SK-N-MC (cell line): ENCODE measurements at regions not wholly inside any gene's neighbourhood (a gene's known extent, or its start where the extent isn't known, plus 50 kb on each side); places are given as distances from the start of the nearest gene placed in this dataset.

ENCODE experiments used
- DNase-seq: peaks from one replicate; pipeline ENCODE4 v3.0.0-alpha.2; 2011; ENCODE audit warnings: low read depth, low spot score
- H3K27ac ChIP-seq: fragments of 200-600 bp; sonication (generic); 2 replicates; pipeline ENCODE4 v1.5.1; 2016; ENCODE audit warnings: mixed run types
- H3K36me3 ChIP-seq: fragments of 200-600 bp; sonication (generic); 2 replicates; pipeline ENCODE4 v1.6.1; 2017; ENCODE audit warnings: antibody characterized with exemption, low read length, mixed read lengths; ENCODE audit not compliant: insufficient read depth
- H3K4me3 ChIP-seq: fragments of 200-600 bp; sonication (generic); 2 replicates; pipeline ENCODE4 v1.5.1; 2016
- H3K9ac ChIP-seq: fragments of 200-600 bp; sonication (generic); 2 replicates; pipeline ENCODE4 v1.8.0; 2017; ENCODE audit warnings: mixed run types, mixed read lengths; ENCODE audit not compliant: insufficient read length
- H3K9me3 ChIP-seq: fragments of 200-600 bp; sonication (generic); 2 replicates; pipeline ENCODE4 v1.6.1; 2017; ENCODE audit warnings: low read depth, mild to moderate bottlenecking, antibody characterized with exemption, low read length, moderate library complexity, mixed read lengths
- EZH2 ChIP-seq: fragments of 200-600 bp; sonication (generic); IDR thresholded peaks from one replicate; pipeline ENCODE4 v1.6.1; 2017; ENCODE audit warnings: antibody characterized with exemption
- FOXP2 ChIP-seq: optimal IDR thresholded peaks from 2 replicates; pipeline ENCODE3; 2011; ENCODE audit warnings: mild to moderate bottlenecking, moderate library complexity; ENCODE audit not compliant: insufficient read depth; ENCODE audit errors: extremely low read length, control extremely low read depth
- POLR2AphosphoS5 ChIP-seq: IDR thresholded peaks from 2 replicates; pipeline ENCODE4 v1.6.1; 2012; ENCODE audit warnings: mild to moderate bottlenecking, low read depth, low read length, borderline replicate concordance

DNA sequence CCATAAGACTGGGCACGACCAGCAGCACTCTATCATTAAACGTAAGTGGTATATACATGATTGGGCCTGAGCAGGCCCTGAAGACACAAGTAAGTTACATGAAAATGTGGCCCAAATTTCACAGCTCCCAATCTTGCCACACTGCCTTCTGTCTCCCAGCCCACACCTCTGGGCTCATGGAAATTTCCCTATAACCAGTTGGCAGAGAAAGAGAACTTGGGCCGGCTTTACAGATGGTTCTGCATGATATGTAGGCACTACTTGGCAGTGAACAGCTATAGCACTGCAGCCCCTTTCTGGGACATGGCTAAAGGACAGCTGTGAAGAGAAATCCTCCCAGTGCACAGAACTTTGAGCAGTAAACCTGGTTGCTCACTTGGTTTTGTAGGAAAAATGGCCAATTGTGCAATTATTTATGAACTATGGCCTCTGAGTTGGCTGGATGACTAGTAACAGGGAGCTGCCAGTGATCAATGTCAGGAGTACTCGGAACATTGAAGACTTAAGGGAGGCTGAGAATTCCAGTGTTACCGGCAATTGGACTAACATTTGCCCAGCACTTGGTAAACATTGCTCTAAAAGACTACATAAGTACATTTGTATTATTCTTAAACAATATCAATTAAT lies 1006.6 kb upstream of the LRRN3 start:
- Histone ChIP-seq H3K36me3 (no peaks in the 10 kb centered on the region), H3K9ac (no peak overlapping the region), H3K9me3 (no peaks in the 10 kb centered on the region), H3K4me3 (no peak overlapping the region), H3K27ac (no peak overlapping the region)
- no peak for DNase-seq
- TF ChIP-seq EZH2 (no peak), FOXP2 (no peak), POLR2AphosphoS5 (no peak)

DNA sequence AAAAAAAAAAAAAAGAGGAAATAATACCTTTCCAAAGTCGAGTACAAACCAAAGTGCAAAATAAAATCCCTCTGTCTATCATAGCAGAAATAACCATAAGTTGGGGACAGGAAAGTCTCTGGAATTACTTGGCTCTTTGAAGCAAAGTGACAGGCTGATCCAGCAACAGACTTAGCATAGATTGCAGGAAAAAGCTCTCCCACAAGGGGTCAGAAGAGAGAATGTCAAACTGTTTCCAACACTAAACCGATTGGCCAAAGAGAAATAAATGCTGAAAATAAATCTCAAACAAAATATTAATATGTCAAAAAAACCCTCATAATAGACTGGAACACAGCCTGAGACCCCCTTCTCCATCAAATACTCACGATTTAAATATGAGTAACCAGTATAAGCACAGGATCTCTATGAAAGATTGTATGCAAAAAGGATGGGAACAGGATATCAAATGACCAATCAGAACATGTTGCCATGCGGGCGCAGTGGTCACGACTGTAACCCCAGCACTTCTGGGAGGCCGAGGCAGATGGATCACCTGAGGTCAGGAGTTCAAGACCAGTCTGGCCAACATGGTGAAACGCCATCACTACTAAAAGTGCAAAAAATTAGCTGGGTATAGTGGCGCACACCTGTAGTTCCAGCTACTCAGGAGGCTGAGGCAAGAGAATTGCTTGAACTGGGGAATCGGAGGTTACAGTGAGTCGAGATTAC lies 1000.7 kb upstream of the LRRN3 start:
- peak; percentile 12 for DNase-seq
- H3K9me3 ChIP-seq: no peaks in the 10 kb centered on the region

DNA sequence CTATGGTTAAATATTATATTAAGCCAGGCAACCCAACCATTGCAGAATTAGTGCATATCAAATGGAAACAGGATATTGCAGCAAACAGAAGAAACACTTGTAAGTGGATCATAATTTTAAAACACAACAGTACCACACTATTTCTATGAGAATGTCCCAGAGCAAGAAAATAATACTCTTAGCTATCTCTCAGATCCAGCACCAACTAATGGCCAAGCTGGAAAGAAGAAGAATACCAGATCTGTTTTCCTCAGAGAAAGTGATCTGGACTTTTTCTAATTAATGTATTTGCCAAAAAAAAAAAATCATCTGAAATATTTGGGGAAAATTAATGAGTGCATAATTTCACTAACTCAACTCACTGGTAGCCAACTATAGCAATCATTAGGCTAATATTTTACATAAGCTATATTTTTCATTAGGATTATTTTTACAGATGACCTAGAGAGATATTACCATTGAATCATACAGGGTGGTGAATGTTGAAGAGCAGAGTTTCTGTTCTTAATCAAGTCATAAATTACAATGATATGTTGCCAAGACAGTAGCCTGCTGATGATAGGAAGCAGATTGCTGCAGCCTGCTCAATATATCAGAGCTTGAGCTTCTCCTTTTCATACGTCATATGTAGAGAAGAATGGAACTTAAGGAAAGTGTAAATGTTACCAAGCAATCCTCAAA lies 995.4 kb upstream of the LRRN3 start:
- DNase-seq: no peak
- TF ChIP-seq EZH2 (no peak), FOXP2 (no peak)

More for the DNA sequence above, 1000.7 kb upstream of the LRRN3 start:
- no peak for TF ChIP-seq EZH2
- no peak for TF ChIP-seq FOXP2
- H3K27ac ChIP-seq: no peak overlapping the region
- no peak overlapping the region for H3K9ac ChIP-seq
- H3K36me3 ChIP-seq: no peaks in the 10 kb centered on the region
- no peak overlapping the region for H3K4me3 ChIP-seq

DNA sequence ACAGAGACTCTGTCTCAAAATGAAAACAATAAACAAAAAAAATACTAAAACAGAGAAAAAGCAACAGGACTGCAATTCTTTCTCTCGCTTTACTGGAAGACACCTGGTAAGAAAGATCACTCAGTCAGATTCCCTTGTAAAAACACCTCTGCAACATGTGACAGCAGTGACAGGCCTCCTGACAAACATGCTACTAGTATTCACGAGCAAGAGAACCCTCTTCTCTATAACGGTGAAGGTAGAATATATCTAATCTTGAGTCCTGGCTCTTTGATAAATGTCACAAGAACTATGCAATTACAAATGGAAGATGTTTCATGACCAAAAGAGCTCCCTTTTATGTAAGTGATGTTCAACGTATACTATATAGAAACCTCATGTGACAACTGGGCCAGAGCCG lies 986.7 kb upstream of the LRRN3 start:
- Histone ChIP-seq H3K36me3 (no peaks in the 10 kb centered on the region), H3K9ac (no peak overlapping the region), H3K4me3 (no peak overlapping the region), H3K27ac (no peak overlapping the region), H3K9me3 (no peaks in the 10 kb centered on the region)
- DNase-seq: no peak
- TF ChIP-seq FOXP2 (no peak), POLR2AphosphoS5 (no peak), EZH2 (no peak)

More for the DNA sequence above, 995.4 kb upstream of the LRRN3 start:
- Histone ChIP-seq H3K9ac (no peak overlapping the region), H3K9me3 (no peaks in the 10 kb centered on the region; the same call in 1 of the 2 replicates), H3K36me3 (no peaks in the 10 kb centered on the region), H3K27ac (no peak overlapping the region), H3K4me3 (no peak overlapping the region)

DNA sequence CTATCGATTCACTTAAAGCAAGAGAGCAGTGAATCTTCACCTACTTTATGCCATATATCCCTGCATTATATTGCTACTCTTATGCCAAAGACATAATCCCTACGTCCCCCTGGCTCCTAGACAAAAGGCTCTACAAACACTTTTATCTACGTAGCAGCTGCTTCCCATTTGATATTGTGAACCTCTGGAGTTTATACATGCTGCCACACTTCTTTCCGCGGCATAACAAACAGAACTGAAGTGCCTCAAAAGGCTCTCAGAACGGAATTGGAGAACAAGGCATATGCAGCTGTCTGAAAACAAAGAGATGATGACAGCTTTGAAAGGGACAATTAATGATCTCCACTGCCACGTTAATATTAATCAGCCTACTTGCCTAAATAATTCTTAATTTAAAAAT lies 985.6 kb upstream of the LRRN3 start:
- Histone ChIP-seq H3K4me3 (no peak overlapping the region), H3K9ac (no peak overlapping the region), H3K9me3 (no peaks in the 10 kb centered on the region), H3K36me3 (no peaks in the 10 kb centered on the region), H3K27ac (no peak overlapping the region)
- DNase-seq: no peak
- no peak for TF ChIP-seq POLR2AphosphoS5
- TF ChIP-seq EZH2: no peak
- no peak for TF ChIP-seq FOXP2

DNA sequence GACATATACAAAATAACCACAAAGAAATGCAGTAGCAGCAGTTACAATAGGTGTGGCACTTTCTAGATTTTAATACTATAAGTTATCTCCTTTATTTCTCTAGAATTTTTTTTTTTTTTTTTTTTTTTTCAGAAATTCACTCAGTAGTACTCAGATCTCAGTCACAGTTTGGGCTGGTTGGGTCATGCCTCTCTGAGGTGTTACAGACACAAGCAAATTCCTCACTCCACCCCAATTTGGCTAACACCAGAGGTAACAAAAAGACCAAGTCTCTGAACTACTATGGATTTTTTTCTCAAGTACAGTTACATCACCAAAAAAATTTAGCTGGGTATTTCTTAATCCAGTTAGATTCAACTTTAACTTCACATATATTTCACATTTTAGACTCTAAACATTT lies 985.1 kb upstream of the LRRN3 start:
- DNase-seq: no peak
- H3K9ac ChIP-seq: no peak overlapping the region

DNA sequence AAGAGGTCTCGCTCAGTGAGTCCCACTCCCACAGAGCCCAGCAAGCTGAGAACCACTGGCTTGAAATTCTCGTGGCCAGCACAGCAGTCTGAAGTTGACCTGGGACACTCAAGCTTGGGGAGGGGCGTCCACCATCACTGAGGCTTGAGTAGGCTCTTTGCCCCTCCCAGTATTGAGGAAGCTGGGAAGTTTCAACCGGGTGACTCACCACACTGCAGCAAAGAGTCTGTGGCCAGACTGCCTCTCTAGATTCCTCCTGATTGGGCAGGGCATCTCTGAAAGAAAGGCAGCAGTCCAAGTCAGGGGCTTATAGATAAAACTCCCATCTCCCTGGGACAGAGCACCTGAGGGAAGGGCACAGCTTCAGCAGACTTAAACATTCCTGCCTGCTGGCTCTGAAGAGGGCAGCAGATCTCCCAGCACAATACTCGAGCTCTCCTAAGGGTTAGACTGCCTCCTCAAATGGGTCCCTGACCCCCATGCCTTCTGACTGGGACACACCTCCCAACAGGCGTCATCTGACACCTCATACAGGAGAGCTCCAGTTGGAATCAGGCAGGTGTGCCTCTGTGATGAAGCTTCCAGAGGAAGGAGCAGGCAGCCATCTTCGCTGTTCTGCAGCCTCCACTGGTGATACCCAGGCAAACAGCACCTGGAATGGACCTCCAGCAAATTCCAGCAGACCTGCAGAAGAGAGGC lies 970.9 kb upstream of the LRRN3 start:
- H3K9me3 ChIP-seq: no peaks in the 10 kb centered on the region
- H3K36me3 ChIP-seq: no peaks in the 10 kb centered on the region
- DNase-seq: no peak
- no peak overlapping the region for H3K9ac ChIP-seq
- no peak overlapping the region for H3K27ac ChIP-seq
- H3K4me3 ChIP-seq: no peak overlapping the region
- TF ChIP-seq EZH2 (no peak), POLR2AphosphoS5 (no peak), FOXP2 (no peak)

More for the DNA sequence above, 985.1 kb upstream of the LRRN3 start:
- Histone ChIP-seq H3K36me3 (no peaks in the 10 kb centered on the region), H3K4me3 (no peak overlapping the region), H3K9me3 (no peaks in the 10 kb centered on the region), H3K27ac (no peak overlapping the region)
- TF ChIP-seq POLR2AphosphoS5 (no peak), EZH2 (no peak), FOXP2 (no peak)

DNA sequence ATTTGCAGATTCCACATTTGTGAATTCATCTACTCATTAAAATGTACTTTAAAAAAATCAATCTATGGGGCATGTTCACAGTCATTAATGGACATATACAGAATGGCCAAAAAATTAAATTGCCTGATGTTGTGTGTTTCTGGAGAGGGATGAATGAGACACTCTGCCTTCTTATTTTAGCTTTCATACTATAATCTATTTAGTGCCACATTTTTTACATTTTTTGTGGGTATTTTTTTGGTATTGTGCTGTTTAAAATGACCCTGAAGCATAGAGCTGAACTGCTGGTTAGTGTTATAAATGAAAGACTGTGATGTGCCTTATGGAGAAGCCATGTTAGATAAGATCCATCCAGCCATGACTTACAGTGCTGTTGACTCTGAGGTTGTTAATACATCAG lies 961.8 kb upstream of the LRRN3 start:
- no peak overlapping the region for H3K4me3 ChIP-seq
- H3K9me3 ChIP-seq: no peaks in the 10 kb centered on the region
- no peak overlapping the region for H3K27ac ChIP-seq
- DNase-seq: no peak
- TF ChIP-seq EZH2: no peak
- TF ChIP-seq FOXP2: no peak
- TF ChIP-seq POLR2AphosphoS5: no peak
- H3K36me3 ChIP-seq: no peaks in the 10 kb centered on the region
- peak overlapping the region; percentile 20 for H3K9ac ChIP-seq
